GM19467 (cell line): ENCODE measurements at regions not wholly inside any gene's neighbourhood (a gene's known extent, or its start where the extent isn't known, plus 50 kb on each side); places are given as distances from the start of the nearest gene placed in this dataset.
"Not testable (repeated sequence)": the region's sequence is repeated elsewhere in the genome, so short reads cannot be mapped to it uniquely, and the experiment has no call there.

Experiments used
- ATAC-seq: cut with Tn5 transposase; IDR thresholded peaks from one replicate; pipeline ENCODE4 v1.9.1; 2021; ENCODE audit warnings: mild to moderate bottlenecking, moderate library complexity; ENCODE audit not compliant: unreplicated experiment

- no peak for ATAC-seq
Measured at GRCh38 chr15:66993874-66994696, 71.3 kb upstream of the SMAD3 start.

DNA sequence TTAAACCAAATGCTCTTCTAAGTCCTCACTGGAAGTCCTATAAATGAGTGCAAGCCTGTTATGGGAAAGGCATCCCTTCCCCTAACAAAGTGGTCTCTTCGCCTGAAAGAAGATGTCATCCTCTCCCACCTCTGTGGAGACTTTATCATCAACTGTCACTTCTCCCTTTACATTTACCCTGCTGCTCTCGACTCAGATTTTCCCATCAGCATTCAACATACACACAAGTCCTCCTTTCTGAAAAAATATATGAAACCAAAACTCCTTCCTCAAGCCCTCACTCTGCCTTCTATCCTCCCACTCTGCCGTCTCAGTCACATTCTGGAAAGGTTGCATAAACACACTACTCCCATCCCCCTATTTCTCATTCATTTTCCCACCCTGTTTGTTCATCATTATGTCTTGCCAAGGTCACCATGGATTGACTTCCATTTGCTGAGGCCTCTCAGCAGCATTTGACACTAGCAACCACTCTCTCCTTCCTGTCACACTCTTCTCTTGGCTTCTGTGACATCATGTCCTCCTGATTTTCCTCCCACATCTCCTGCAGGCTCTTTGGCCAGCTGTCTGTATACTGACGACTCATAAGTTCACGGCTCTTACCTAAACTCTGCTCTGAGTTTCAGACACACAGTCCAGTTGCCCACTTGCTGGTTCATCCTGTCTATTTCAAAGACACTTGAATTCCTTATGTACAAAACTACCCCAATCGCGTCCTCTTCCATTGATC lies 70.3 kb upstream of the SMAD3 start:
- ATAC-seq, result no peak

DNA sequence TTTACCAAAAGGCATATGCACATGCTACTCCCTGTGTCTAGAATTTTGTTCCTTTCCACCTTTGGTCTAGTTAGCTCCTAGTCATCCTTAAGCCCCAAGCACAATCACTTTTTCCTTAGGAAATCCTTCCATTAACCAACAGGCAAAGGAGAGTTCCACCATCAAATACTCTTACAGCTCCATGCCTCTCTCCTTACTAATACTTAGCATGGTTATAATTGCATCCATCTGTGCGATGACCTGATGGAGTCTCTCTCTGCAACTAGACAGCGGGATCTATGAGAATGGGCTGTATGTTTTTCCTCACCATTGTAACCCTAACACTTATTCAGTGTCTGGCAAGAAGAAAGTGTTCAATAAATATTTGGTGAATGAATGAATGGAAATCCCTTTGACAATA lies 69.3 kb upstream of the SMAD3 start:
- ATAC-seq, result no peak

DNA sequence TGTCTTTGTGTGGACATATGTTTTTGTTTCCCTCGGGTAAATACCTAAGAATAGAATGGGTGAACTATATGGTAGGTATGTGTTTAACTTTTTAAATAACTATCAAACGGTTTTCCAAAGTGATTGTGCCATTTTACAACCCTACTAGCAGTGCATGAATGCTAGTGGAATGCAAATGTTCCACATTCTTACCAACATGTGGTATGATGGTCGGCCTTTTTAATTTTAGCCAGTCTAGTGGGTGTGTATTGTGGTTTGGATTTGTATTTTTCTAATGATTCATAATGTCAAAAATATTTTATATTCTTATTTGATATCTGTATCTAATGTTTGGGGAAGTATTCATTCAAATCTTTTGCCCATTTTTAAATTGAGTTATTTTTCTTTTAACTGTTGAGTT lies 68.2 kb upstream of the SMAD3 start:
- ATAC-seq, result no peak

DNA sequence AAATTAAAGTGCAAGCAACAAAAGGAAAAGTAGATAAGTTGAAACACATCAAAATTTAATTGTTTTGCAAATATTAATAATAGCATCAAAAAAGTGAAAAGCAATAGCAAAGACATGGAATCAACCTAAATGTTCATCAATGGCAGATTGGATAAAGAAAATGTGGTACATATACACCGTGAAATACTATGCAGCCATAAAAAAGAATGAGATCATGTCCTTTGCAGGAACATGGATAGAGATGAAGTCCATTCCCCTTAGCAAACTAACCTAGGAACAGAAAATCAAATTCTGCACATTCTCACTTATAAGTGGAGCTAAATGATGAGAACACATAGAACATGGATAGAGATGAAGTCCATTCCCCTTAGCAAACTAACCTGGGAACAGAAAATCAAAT lies 67.2 kb upstream of the SMAD3 start:
- not testable (repeated sequence) for ATAC-seq

GRCh38 chr15:66999046-66999968 lies 66.1 kb upstream of the SMAD3 start:
- no peak for ATAC-seq

GRCh38 chr15:67000896-67001295 lies 64.5 kb upstream of the SMAD3 start:
- no peak for ATAC-seq

- no peak for ATAC-seq
Measured at GRCh38 chr15:67002368-67002767, 63.0 kb upstream of the SMAD3 start.

GRCh38 chr15:67003586-67003985 lies 61.8 kb upstream of the SMAD3 start:
- no peak for ATAC-seq

DNA sequence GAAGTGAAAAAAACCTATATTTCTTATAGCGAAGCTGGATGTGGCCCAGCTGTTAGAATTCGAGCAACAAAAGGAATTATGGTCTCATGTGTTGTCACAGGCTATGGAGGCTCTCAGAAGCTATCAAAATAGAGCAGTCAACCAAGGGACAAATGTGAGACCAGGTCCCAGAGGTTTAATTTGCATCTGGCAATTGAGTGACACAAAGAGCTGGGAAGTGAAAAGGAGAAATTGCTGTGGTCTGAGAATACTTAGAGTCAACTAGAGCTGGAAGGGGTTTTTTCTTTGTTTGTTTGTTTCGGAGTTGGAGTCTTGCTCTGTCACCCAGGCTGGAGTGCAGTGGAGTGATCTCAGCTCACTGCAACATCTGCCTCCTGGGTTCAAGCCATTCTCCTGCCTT lies 61.3 kb upstream of the SMAD3 start:
- ATAC-seq, result no peak

DNA sequence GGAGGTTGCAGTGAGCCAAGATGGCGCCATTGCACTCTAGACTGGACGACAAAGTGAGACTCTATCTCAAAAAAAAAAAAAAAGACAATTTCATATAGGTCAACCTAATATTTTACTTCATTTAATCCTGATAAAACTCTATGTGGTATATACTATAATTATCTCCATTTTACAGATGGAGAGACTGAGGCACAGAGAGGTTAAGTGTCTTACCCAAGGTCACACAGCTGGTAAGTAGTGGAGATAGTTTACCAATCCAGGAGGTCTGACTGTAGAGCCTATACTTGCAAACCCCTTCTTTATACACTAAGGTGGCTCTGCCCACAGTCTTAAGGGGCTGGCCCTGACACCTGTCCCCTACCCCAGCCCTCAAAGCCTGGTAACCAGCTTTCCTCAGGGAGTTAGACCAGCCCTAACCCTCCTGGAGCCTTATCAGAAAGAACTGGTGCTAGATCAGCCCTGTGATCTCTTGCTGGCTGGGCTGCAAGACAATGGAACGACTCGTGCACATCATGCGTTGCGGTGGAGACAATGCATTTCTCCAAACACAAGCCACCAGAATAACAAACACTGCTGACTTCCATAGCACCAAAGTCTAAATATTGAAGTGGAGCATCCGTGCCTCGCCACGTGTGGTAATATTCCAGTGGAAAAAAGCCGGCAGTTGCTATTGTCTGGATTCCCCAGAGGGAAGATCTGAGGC lies 60.0 kb upstream of the SMAD3 start:
- no peak for ATAC-seq

- ATAC-seq, result no peak
Measured at GRCh38 chr15:67006083-67007065, 59.0 kb upstream of the SMAD3 start.

DNA sequence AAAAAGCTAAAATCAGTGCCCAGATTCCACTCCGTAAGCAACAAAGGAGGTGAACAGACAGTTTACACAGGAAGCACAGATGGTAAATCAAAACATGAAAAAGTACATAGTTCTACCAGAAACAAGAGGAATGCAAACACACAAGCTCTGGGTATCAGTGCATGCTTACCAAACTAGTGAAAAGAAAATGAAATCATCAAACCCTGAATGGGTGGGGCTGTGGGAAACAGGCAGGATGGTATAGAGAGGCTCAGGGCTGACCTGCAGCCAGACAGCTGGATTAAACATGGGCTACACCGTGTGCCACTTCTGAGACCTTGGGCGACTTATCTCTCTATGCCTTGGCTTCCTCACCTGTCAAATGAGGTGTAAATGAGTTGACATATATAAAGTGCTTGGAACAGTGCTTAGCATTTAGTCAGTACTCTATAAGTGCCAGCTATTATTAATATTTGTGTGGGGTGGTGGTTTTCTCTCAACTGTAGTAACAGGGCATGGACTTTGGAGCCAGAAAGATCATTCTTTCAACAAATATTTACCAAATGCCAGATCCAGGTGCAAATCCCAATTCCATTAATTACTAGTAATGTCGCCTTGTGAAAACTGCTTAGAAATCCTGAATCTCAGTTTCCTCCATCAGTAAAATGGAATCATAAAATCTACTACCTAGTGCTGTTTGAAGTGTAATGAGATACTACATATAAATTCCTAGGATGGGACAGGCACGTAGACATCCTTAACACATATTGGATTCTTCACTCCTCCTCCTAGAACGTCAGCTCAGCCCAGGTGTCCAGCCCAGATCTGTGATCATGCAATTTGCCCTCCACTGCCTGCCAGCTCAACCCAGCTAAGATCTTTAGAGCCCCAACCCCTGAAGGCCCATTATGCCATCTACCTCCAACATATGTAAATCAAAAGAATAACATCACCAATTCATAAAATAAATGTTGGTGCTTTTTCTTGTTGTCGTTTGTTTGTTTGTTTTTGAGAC lies 55.5 kb upstream of the SMAD3 start:
- ATAC-seq, result no peak

DNA sequence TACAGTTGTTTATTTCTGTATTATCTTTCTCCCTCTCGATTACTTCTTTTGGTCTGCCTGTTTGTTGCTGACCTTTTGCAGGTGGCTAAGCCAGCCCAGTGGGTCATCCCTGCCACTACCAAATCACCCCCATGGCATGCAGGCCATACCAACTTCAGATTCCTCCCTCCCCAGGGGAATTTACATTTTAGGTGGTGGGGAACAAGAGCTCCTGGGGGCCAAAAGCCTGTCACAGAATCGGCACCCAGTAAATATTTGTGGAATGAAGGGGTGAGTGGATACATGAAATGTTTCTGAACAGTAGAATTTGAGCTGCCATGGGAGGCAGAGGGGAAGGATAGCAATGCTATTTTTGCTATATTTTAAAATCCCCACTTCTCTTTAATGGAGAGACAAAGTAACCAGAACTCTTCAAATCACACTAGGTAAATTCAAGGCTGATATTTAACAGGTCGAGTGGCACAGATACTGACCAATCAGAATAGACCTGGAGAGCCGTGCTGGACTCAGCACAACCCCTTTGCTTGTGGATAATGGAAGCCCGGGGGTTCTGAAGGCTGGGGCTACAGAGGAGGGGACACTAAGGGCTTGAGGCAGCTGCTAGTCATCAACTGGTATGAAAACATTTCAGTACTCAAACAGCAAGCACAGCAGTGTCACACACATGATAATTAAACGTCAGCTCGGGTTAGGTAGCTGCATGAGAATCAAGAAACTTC lies 54.3 kb upstream of the SMAD3 start:
- no peak for ATAC-seq

DNA sequence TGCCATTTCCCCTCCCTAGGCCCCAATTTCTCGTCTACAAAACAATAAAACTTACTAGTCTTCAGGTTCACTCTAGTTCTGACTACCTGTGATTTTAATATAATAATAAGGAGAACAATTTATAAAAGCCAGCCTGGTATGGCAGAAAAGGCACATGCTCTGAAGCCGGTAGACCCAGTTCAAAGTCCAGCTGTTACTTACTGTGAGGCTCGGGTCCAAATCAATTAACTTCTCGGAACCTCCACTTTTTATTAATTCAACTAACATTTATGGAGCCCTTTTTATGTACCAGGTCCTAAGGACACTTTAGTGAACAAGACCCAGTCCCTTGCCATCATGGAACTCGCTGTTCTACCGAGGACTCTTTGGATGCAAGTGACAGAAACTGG lies 53.8 kb upstream of the SMAD3 start:
- no peak for ATAC-seq

DNA sequence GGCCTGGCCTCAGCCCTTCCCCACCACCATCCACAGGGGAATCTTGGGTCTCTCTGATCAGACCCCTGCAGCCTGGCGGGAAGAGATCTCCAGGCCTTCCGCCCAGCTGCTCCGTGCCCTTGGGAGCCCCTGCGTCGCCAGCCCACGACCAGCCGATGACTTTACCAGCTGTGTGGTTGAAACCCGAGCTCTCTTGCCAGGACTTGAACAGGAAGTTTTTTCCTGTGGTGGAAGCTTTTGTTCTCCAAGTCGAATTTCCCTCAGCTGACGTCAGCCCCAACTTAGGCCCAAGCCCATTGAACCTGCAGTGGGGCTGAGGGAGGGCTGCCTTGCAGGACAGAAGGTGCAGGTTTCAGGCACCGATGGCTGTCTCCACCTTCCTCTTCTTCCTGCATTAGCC lies 51.7 kb upstream of the SMAD3 start:
- ATAC-seq, result no peak
